ENCODE measurements at regions not wholly inside any gene's neighbourhood (a gene's known extent, or its start where the extent isn't known, plus 50 kb on each side); places are given as distances from the start of the nearest gene placed in this dataset.

DNA sequence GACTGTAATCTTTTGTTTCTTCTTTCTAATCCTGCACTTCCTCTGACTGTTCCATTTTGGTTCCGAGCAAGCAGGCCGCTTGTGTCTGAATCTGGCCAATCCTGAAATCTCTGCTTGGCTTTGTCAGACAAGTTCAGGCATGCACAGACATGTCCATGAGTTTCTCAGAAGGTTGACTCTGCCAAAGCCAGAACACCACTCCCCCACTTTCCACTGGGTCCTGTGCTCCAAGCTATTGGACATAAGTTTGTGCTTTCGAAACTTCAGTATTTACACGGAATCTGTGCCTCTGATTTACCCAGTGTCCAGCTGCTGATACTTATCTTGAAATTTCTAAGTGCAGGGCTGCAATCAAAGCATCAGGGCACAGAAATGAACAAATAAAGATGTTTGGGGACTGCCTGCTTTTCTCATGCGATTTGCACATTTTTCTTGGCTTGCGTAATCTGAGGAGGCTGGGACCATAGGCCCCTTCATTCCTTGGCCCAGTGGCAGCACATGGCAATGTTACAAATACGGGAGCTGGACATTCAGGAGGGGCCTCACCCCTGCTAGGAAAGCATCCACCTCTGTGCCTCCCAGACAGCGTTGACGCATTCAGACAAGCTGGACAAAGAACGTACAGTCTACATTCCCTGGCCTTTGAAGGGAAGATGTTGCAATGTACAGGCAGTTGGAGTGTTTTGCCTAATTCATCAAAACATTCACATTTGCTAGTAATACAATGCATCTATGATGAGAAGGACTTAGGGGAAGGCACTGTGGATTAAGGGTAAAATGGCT is 209.2 kb upstream of the PAPPA start:
- Histone ChIP-seq H2BK120ac (ENCODE audit: low read depth, low read length, poor library complexity, severe bottlenecking) (no peak overlapping the region), H2BK20ac (ENCODE audit: low read depth, low read length, poor library complexity, severe bottlenecking) (no peak overlapping the region), H3K23ac (ENCODE audit: insufficient read length, low read depth, low read length) (no peak overlapping the region), H2BK5ac (ENCODE audit: insufficient read length, low read length) (no peak overlapping the region), H4K20me1 (ENCODE audit: control insufficient read depth, insufficient read depth, insufficient read length) (no peaks in the 10 kb centered on the region), H3K27ac (ENCODE audit: insufficient read length, low read depth, low read length) (no peak overlapping the region), H2BK12ac (ENCODE audit: insufficient read length, low read depth, low read length) (no peak overlapping the region), H3K4ac (ENCODE audit: low read depth, low read length) (no peak overlapping the region), H4K91ac (ENCODE audit: insufficient read length, low read depth, low read length) (no peak overlapping the region), H3K56ac (ENCODE audit: insufficient read length, low read depth, low read length) (no peak overlapping the region), H3K4me2 (ENCODE audit: insufficient read depth, insufficient read length, low read length) (no peak overlapping the region), H2BK15ac (ENCODE audit: low read depth, low read length) (no peak overlapping the region), H3T11ph (ENCODE audit: low read length) (no peak overlapping the region), H3K27me3 (ENCODE audit: insufficient read depth, low read length) (no peaks in the 10 kb centered on the region), H3K9ac (ENCODE audit: extremely low read depth, insufficient read length, low read length) (no peak overlapping the region), H3K79me1 (ENCODE audit: insufficient read depth, low read depth, low read length, poor library complexity, severe bottlenecking) (no peaks in the 10 kb centered on the region), H3K23me2 (ENCODE audit: insufficient read length, low read depth, low read length, poor library complexity, severe bottlenecking) (no peaks in the 10 kb centered on the region), H3K9me3 (ENCODE audit: control insufficient read depth, low read depth, low read length) (no peaks in the 10 kb centered on the region), H3K79me2 (ENCODE audit: insufficient read depth, low read length) (no peaks in the 10 kb centered on the region), H4K5ac (ENCODE audit: insufficient read length, low read depth, low read length) (no peak overlapping the region), H3K18ac (ENCODE audit: insufficient read length, low read depth, low read length) (peak overlapping the region; percentile 1), H4K8ac (replicated peaks; ENCODE audit: insufficient read length, low read depth, low read length) (no peak overlapping the region), H2AFZ (ENCODE audit: low read length) (no peak overlapping the region), H2AK5ac (ENCODE audit: insufficient read length, low read length) (no peak overlapping the region), H3K4me1 (ENCODE audit: insufficient read depth, low read length) (peaks cover 5% of the 10 kb centered on the region; the same call in 1 of the 2 replicates), H3K14ac (ENCODE audit: insufficient read depth, low read length) (no peak overlapping the region)
- H3K4me3 Mint-ChIP-seq, result no peak overlapping the region
- peak; percentile 46 for DNase-seq
- H3K27ac Mint-ChIP-seq, result peak overlapping the region in 1 of 3 experiments; percentile 97; a peak in 2 of 7 replicates
- TF ChIP-seq, protein P1, sequence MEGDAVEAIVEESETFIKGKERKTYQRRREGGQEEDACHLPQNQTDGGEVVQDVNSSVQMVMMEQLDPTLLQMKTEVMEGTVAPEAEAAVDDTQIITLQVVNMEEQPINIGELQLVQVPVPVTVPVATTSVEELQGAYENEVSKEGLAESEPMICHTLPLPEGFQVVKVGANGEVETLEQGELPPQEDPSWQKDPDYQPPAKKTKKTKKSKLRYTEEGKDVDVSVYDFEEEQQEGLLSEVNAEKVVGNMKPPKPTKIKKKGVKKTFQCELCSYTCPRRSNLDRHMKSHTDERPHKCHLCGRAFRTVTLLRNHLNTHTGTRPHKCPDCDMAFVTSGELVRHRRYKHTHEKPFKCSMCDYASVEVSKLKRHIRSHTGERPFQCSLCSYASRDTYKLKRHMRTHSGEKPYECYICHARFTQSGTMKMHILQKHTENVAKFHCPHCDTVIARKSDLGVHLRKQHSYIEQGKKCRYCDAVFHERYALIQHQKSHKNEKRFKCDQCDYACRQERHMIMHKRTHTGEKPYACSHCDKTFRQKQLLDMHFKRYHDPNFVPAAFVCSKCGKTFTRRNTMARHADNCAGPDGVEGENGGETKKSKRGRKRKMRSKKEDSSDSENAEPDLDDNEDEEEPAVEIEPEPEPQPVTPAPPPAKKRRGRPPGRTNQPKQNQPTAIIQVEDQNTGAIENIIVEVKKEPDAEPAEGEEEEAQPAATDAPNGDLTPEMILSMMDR (conservative IDR thresholded peaks at IDR 0.05), result no peak
- no CpG with 5 or more reads among the region's 10 CpGs for WGBS (ENCODE audit: extremely low coverage, insufficient read length, low lambda C conversion rate)
- no peaks in the 10 kb centered on the region for H3K36me3 Mint-ChIP-seq (ENCODE audit: insufficient read depth in 1 of 3, low read depth in 3 of 3)
- no peaks in the 10 kb centered on the region for H3K27me3 Mint-ChIP-seq (ENCODE audit: low read depth)
- no peaks in the 10 kb centered on the region for H3K9me3 Mint-ChIP-seq
- peaks cover 0 to 17% of the 10 kb centered on the region in 2 experiments; a peak in 3 of 4 replicates for H3K4me1 Mint-ChIP-seq
